ENCODE measurements at regions not wholly inside any gene's neighbourhood (a gene's known extent, or its start where the extent isn't known, plus 50 kb on each side); places are given as distances from the start of the nearest gene placed in this dataset.

DNA sequence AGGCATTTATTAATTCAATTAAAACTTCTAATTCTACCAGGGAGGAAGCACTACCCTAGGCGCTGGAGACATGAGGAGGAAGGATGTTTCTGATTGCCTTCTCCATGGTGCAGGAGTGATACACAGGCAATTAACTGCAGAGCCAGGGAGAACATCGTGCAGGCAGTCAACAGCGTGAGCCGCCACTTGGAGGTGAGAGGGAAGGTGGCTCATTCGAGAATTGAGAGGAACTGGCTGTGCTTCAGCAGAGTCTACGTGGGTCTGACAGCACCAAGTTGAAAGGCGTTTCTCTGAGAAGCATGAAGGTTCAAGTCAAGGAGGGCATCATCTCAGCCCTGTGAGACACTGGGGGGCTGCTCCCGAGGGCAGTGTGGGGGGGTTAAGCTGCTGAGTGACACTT lies 388.7 kb upstream of the MYT1L start:
- TF ChIP-seq, protein P1, sequence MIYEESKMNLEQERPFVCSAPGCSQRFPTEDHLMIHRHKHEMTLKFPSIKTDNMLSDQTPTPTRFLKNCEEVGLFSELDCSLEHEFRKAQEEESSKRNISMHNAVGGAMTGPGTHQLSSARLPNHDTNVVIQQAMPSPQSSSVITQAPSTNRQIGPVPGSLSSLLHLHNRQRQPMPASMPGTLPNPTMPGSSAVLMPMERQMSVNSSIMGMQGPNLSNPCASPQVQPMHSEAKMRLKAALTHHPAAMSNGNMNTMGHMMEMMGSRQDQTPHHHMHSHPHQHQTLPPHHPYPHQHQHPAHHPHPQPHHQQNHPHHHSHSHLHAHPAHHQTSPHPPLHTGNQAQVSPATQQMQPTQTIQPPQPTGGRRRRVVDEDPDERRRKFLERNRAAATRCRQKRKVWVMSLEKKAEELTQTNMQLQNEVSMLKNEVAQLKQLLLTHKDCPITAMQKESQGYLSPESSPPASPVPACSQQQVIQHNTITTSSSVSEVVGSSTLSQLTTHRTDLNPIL (CRISPR knock-in tag; IDR thresholded peaks at IDR 0.05; ENCODE audit: low read depth), result no peak
- TF ChIP-seq PPARA (CRISPR knock-in tag; IDR thresholded peaks at IDR 0.05; ENCODE audit: borderline replicate concordance) (no peak), TOX (CRISPR knock-in tag; IDR thresholded peaks at IDR 0.05; ENCODE audit: borderline replicate concordance) (no peak), ZNF565 (CRISPR knock-in tag; conservative IDR thresholded peaks at IDR 0.05; ENCODE audit: low read depth) (no peak)

All from SK-N-SH treated with all-trans-retinoic acid at 6 μM for 48 hours (cell line).